ENCODE measurements at regions not wholly inside any gene's neighbourhood (a gene's known extent, or its start where the extent isn't known, plus 50 kb on each side); places are given as distances from the start of the nearest gene placed in this dataset.

DNA sequence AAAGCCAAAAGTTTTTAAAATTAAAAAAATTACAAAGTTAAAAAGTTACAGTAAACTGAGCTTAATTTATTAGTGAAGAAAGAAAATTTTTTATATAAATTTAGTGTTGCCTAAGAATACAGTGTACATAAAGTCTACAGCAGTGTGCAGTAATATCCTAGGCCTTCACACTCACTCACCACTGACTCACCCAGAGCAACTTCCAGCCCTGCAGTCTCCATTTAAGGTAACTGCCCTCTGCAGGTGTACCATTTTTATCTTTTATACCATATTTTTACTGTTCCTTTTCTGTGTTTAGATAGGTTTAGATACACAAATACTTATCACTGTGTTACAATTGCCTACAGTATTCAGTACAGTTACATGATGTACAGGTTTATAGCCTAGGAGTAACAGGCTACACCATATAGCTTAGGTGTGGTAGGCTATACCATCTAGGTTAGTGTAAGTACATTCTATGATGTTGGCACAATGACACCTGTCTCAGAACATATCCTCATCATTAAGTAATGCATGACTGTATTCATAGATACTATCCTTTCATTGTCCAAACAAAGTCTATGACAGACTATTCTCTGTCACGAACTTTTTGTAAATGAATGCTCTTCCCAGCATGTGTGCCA is 78.6 kb upstream of the PBX1 start:
- TF ChIP-seq, protein P1, sequence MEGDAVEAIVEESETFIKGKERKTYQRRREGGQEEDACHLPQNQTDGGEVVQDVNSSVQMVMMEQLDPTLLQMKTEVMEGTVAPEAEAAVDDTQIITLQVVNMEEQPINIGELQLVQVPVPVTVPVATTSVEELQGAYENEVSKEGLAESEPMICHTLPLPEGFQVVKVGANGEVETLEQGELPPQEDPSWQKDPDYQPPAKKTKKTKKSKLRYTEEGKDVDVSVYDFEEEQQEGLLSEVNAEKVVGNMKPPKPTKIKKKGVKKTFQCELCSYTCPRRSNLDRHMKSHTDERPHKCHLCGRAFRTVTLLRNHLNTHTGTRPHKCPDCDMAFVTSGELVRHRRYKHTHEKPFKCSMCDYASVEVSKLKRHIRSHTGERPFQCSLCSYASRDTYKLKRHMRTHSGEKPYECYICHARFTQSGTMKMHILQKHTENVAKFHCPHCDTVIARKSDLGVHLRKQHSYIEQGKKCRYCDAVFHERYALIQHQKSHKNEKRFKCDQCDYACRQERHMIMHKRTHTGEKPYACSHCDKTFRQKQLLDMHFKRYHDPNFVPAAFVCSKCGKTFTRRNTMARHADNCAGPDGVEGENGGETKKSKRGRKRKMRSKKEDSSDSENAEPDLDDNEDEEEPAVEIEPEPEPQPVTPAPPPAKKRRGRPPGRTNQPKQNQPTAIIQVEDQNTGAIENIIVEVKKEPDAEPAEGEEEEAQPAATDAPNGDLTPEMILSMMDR (IDR thresholded peaks at IDR 0.05), result no peak

DNA sequence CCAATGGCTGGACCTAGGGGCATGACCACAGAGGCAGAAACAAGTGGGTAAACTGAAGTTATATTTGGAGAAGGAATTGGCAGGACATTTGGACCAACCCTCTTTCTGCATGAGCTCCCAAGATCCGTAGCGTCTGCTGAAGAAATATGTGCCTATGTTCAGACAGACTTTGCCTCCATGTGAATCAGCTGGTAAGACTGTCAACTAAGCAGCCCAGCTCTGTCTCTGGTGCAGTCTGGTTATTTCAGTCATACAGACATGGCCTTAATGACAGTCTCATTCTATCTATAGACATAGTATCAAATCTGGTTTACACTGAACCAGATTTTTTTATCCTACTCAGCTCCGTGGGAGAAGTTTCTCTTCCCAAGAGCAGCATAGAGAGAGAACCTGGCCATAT is 63.1 kb upstream of the PBX1 start:
- TF ChIP-seq, protein P1 (IDR thresholded peaks at IDR 0.05), result no peak

DNA sequence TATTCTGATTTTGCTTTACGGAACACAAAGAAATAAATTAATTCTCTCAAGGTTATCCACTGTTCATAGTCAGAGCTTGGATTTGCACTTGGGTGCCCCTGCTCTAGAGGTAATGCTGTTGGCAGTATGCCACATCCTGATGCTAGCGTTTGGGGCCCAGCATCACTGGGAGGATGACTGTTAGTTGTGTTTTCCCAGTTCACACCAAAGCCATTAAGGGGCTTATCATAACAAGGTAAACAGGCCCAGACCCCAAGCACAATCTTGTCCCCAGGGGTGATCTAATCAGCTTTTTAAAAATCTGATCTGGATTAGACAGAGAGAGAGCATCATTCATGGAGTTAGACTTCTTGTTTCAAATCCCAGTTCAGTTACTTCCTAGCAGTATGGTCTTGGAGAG is 60.2 kb upstream of the PBX1 start:
- TF ChIP-seq, protein P1 (IDR thresholded peaks at IDR 0.05), result no peak

DNA sequence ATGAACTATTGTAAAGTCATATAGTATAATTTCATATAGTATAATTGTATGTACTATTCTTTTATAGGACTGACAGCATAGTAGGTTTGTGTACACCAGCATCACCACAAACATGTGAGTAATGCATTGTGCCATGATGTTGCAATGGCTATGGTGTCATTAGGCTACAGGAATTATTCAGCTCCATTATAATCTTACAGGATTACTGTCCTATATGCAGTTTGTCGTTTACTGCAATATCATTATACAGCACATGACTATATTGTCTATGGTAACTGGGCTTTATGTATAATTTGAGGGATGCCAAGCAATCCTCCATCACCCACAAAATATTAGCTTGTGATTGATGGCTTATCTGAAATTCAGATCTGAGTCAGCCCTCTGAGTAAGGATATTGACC is 54.2 kb upstream of the PBX1 start:
- TF ChIP-seq, protein P1 (IDR thresholded peaks at IDR 0.05), result no peak

All from LNCAP (cell line).